Suprapubic skin (tissue), 4 donors: ENCODE measurements at regions not wholly inside any gene's neighbourhood (a gene's known extent, or its start where the extent isn't known, plus 50 kb on each side); places are given as distances from the start of the nearest gene placed in this dataset.

Experiments used
- DNase-seq, 2 donors: peaks; one replicate each; pipeline ENCODE4 v3.0.0-alpha.2; 2019; ENCODE audit warnings: low spot score in 2 of 2
- H3K27ac ChIP-seq: fragments of 200-600 bp; sonication (generic); one replicate; pipeline ENCODE4 v1.5.1; 2019
- H3K27me3 ChIP-seq: fragments of 200-600 bp; sonication (generic); one replicate; pipeline ENCODE4 v1.5.1; 2019
- H3K36me3 ChIP-seq: fragments of 200-600 bp; sonication (generic); one replicate; pipeline ENCODE4 v1.5.1; 2019
- H3K4me1 ChIP-seq: fragments of 200-600 bp; sonication (generic); one replicate; pipeline ENCODE4 v1.5.1; 2019
- H3K4me3 ChIP-seq: fragments of 200-600 bp; sonication (generic); one replicate; pipeline ENCODE4 v1.5.1; 2019; ENCODE audit warnings: mild to moderate bottlenecking
- H3K9me3 ChIP-seq: fragments of 200-600 bp; sonication (generic); one replicate; pipeline ENCODE4 v1.5.1; 2019
- CTCF ChIP-seq, 2 donors: fragments of 200-600 bp in 1 of 2; fragments of 450-650 bp in 1 of 2; sonication (generic) in 1 of 2; IDR thresholded peaks; one replicate each; pipeline ENCODE4 v1.5.1; 2016 to 2019; ENCODE audit warnings: antibody characterized with exemption in 2 of 2, mild to moderate bottlenecking in 1 of 2, moderate library complexity in 1 of 2
- EP300 ChIP-seq: sonication (generic); formaldehyde crosslinking; IDR thresholded peaks from one replicate; pipeline ENCODE4 v1.6.1; 2017; ENCODE audit warnings: antibody characterized with exemption
- POLR2A ChIP-seq, 2 donors: fragments of 450-650 bp; IDR thresholded peaks; one replicate each; pipeline ENCODE4 v1.6.1; 2017; ENCODE audit warnings: antibody characterized with exemption in 2 of 2, mild to moderate bottlenecking in 2 of 2, moderate library complexity in 2 of 2
- POLR2AphosphoS5 ChIP-seq, 3 donors: sonication (generic); formaldehyde crosslinking; IDR thresholded peaks; one replicate each; pipeline ENCODE4 v1.6.1; 2017; ENCODE audit warnings: antibody characterized with exemption in 3 of 3
- whole genome bisulfite sequencing: methylation state at CpG from one replicate; pipeline ENCODE4 v1.1.5; 2018; 5-methylcytosine and 5-hydroxymethylcytosine counted together

DNA sequence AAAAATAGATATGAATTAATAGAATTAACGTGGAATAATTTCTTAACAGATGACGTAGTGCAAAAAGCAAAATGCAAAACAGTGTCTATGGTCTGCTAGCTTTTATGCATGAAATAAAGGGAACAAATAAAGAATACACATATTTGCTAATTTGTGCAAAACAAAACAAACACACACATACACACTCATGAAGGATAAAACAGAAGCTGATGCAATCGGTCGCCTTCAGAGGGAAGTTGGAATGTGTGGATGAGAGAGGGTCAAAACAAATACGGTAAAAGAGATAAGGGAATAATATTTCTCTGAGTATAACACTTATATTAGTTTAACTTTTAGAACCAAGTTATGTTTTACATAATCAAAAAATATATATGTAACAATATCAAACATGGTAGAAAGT, 1160.9 kb upstream of the PCDH9 start:
- WGBS = 93% methylated on average over 5 of the region's 5 CpGs
- DNase-seq = no peak

DNA sequence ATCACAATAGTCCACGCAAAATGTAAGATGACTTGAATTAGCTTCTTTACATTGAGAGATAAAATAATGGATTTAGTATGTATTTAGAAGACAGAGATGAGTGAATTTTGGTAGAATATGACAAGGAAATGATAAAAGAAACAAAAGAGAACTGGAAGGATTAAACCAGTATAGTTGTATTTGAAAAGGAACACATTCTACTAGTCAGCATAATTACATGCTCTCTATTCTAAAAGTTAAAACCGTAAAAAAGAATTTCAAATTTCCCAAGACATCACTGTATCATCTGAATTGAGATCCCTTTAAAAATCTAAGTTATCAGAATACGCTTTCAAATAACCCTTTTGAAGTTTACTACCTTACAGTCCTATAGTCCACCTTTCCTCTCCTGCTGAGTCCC, 1156.7 kb upstream of the PCDH9 start:
- Histone ChIP-seq H3K4me3 (no peak overlapping the region), H3K27me3 (no peaks in the 10 kb centered on the region), H3K36me3 (no peaks in the 10 kb centered on the region), H3K9me3 (no peaks in the 10 kb centered on the region), H3K4me1 (no peaks in the 10 kb centered on the region), H3K27ac (no peak overlapping the region)
- no peak for TF ChIP-seq POLR2AphosphoS5 (IDR thresholded peaks at IDR 0.05)
- TF ChIP-seq CTCF (IDR thresholded peaks at IDR 0.05) = no peak
- no peak for DNase-seq
- 64% methylated on average over 3 of the region's 3 CpGs for WGBS

More for the DNA sequence above, 1160.9 kb upstream of the PCDH9 start:
- no peaks in the 10 kb centered on the region for H3K9me3 ChIP-seq
- H3K4me3 ChIP-seq = no peak overlapping the region
- H3K36me3 ChIP-seq = no peaks in the 10 kb centered on the region
- TF ChIP-seq EP300 = no peak
- no peak for TF ChIP-seq CTCF (IDR thresholded peaks at IDR 0.05)
- no peak for TF ChIP-seq POLR2AphosphoS5 (IDR thresholded peaks at IDR 0.05)
- TF ChIP-seq POLR2A (IDR thresholded peaks at IDR 0.05) = no peak
- H3K27ac ChIP-seq = no peak overlapping the region
- no peaks in the 10 kb centered on the region for H3K4me1 ChIP-seq
- H3K27me3 ChIP-seq = no peaks in the 10 kb centered on the region

- Histone ChIP-seq H3K36me3 (no peaks in the 10 kb centered on the region), H3K27ac (no peak overlapping the region), H3K27me3 (no peaks in the 10 kb centered on the region), H3K9me3 (no peaks in the 10 kb centered on the region), H3K4me3 (no peak overlapping the region), H3K4me1 (no peaks in the 10 kb centered on the region)
- DNase-seq = no peak
- no peak for TF ChIP-seq EP300
- TF ChIP-seq CTCF (IDR thresholded peaks at IDR 0.05) = no peak
- no peak for TF ChIP-seq POLR2A (IDR thresholded peaks at IDR 0.05)
- TF ChIP-seq POLR2AphosphoS5 (IDR thresholded peaks at IDR 0.05) = no peak
- WGBS = 86% methylated on average over 6 of the region's 6 CpGs
Measured at GRCh38 chr13:68380041-68380973, 1150.2 kb upstream of the PCDH9 start.

DNA sequence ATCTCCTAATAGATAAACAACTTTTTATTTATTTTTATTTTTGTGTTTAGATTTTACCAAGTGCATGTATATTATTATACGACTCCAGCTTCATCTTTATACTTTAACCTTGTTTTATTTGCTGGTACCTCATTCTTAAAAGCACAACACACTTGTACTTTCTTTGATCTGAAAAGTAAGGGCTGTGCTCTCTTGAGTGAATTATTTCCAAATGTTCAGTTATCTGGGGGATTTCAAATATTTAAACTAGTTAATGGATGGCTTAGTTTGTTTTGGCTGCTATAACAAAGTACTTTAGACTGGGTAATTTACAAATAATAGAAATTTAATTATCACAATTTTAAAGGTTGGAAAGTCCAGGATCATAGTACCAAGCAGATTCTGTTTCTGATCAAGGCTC, 1148.2 kb upstream of the PCDH9 start:
- Histone ChIP-seq H3K9me3 (no peaks in the 10 kb centered on the region), H3K36me3 (no peaks in the 10 kb centered on the region), H3K27ac (no peak overlapping the region), H3K27me3 (no peaks in the 10 kb centered on the region), H3K4me1 (no peaks in the 10 kb centered on the region), H3K4me3 (no peak overlapping the region)
- 72% methylated on average over 1 of the region's 1 CpG for WGBS
- no peak for DNase-seq
- TF ChIP-seq CTCF (IDR thresholded peaks at IDR 0.05) = no peak
- TF ChIP-seq POLR2AphosphoS5 (IDR thresholded peaks at IDR 0.05) = no peak
- no peak for TF ChIP-seq POLR2A (IDR thresholded peaks at IDR 0.05)
- no peak for TF ChIP-seq EP300

GRCh38 chr13:68375004-68375403, 1144.9 kb upstream of the PCDH9 start:
- Histone ChIP-seq H3K27me3 (no peaks in the 10 kb centered on the region), H3K27ac (no peak overlapping the region), H3K9me3 (no peaks in the 10 kb centered on the region), H3K4me1 (no peaks in the 10 kb centered on the region), H3K36me3 (no peaks in the 10 kb centered on the region), H3K4me3 (no peak overlapping the region)
- TF ChIP-seq EP300 (no peak), CTCF (IDR thresholded peaks at IDR 0.05) (no peak)
- DNase-seq = no peak
- 91% methylated on average over 2 of the region's 2 CpGs for WGBS
